Motor neuron (in vitro differentiated cells): ENCODE measurements at regions not wholly inside any gene's neighbourhood (a gene's known extent, or its start where the extent isn't known, plus 50 kb on each side); places are given as distances from the start of the nearest gene placed in this dataset.

Source experiments
- ATAC-seq, 8 experiments: fragments of 200-7000 bp; cut with Tn5 transposase; replicated peaks in 6 of 8; 2 replicates each; pipeline ENCODE4 v1.8.0; 2021; ENCODE audit warnings: mild to moderate bottlenecking in 8 of 8, moderate library complexity in 8 of 8
- H3K27ac ChIP-seq, 2 donors: fragments of 250-450 bp; sonication (Bioruptor Pico); 2 replicates each; pipeline ENCODE4 v1.9.0; 2021; ENCODE audit warnings: antibody characterized with exemption in 2 of 2, mild to moderate bottlenecking in 2 of 2, moderate library complexity in 1 of 2
- H3K4me1 ChIP-seq, 2 donors: fragments of 250-450 bp; sonication (Bioruptor Pico); replicated peaks in 1 of 2; 2 replicates each; pipeline ENCODE4 v1.6.1; 2021; ENCODE audit warnings: antibody characterized with exemption in 2 of 2, mild to moderate bottlenecking in 2 of 2, moderate library complexity in 1 of 2
- H3K4me3 ChIP-seq, 5 donors: fragments of 250-450 bp; sonication (Bioruptor Pico); 2 replicates each; pipeline ENCODE4 v1.9.0; 2021; ENCODE audit warnings: antibody characterized with exemption in 5 of 5, mild to moderate bottlenecking in 5 of 5, moderate library complexity in 4 of 5
- WGBS, 10 experiments: fragments of 450-650 bp; shearing (Covaris generic); methylation state at CpG; one replicate each; pipeline ENCODE4 v1.0.0; 2022; 5-methylcytosine and 5-hydroxymethylcytosine counted together
- in situ Hi-C, 9 experiments: fragments of 400-800 bp; cut with MboI; loops; one replicate each; pipeline ENCODE4 v1.15.0; 2021; ENCODE audit warnings: low sequenced_read_pairs in 9 of 9, low pct_unique_long_range_greater_than_20kb in 2 of 9; ENCODE audit not compliant: unreplicated experiment in 9 of 9

DNA sequence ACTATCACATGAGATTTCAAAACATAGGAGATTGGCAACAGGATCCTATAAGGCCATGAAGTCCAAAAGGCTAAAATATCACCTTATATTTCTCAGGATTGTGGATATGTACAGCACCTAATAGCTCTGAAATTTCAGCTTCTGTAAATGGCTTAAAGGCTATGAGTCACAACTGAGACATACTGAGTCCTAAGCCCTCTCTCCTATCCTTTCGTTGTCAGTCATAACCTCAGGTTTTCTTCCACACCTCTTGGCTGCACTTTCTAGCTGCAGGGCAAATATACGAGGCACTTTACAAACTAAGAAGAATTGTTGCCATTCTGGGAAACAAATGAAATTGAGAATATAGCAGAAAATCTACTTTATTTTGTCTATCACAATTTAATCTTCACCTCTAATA lies 969.9 kb upstream of the EPHA7 start:
- ATAC-seq, result no peak
- Histone ChIP-seq H3K27ac (no peak overlapping the region), H3K4me3 (no peak overlapping the region), H3K4me1 (no peaks in the 10 kb centered on the region)
- 0 to 100% (median 93%) methylated on average over 1 to 2 of the region's 2 CpGs; no CpG with 5 or more reads in 3 of the 10 experiments for WGBS, 10 experiments
- in situ Hi-C loops, result no loop called here

GRCh38 chr6:94377835-94378234 lies 958.5 kb upstream of the EPHA7 start:
- in situ Hi-C loops, result no loop called here
- no peak overlapping the region for H3K4me3 ChIP-seq
- ATAC-seq, result no peak
- H3K27ac ChIP-seq, result no peak overlapping the region
- WGBS, 10 experiments, result 0 to 100% (median 54%) methylated on average over 1 of the region's 1 CpG; no CpG with 5 or more reads in 2 of the 10 experiments
- H3K4me1 ChIP-seq, result peaks cover 0 to 4% of the 10 kb centered on the region in 2 donors

GRCh38 chr6:94376876-94377275 lies 957.5 kb upstream of the EPHA7 start:
- Histone ChIP-seq H3K4me1 (peaks cover 0 to 4% of the 10 kb centered on the region in 2 donors), H3K27ac (no peak overlapping the region), H3K4me3 (no peak overlapping the region)
- 0 to 100% (median 100%) methylated on average over 1 of the region's 1 CpG for WGBS, 10 experiments
- in situ Hi-C loops, result no loop called here
- ATAC-seq, result no peak

DNA sequence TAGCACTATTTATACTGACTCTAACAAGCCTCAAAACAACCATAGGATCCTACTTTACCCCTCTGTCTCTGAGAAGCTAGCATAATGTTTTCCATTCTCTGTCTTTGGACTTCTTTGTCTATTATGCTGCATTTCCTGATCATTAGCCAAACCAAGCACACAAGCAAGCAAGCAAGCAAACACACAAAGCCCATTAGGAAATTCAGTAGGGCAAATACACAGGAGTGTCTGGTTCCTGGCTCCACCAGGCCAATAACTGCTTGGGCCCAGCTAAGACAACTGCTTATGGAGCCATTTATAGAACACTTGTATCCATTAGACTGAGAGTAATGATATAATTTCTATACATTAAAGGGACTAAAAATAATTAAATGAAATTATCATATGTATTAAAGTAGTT lies 952.9 kb upstream of the EPHA7 start:
- in situ Hi-C loops, result no loop called here
- Histone ChIP-seq H3K27ac (no peak overlapping the region), H3K4me3 (no peak overlapping the region), H3K4me1 (no peaks in the 10 kb centered on the region)
- peak in 1 of 8 experiments; percentile 54 for ATAC-seq

DNA sequence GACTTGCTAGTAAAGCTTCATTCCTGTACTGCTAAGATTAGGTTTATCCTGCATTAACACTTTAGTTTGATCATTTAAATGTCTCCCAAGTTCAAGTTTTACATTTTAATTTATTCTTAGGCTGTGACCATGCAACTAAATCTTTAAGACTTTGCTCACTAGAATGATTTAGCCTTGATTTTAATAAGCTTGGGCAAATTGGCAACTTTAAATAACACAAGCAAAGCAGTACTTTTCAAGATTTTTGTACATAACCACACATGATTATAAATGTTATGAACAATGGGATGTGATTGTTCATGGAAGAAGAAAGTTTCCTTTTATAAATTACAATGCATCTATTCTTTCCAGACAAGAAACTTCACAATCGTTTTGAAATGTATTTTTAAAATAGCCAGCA lies 948.0 kb upstream of the EPHA7 start:
- Histone ChIP-seq H3K4me3 (no peak overlapping the region), H3K4me1 (no peaks in the 10 kb centered on the region), H3K27ac (no peak overlapping the region)
- WGBS, 10 experiments, result 0 to 80% (median 50%) methylated on average over 1 of the region's 1 CpG; no CpG with 5 or more reads in 1 of the 10 experiments
- no peak for ATAC-seq
- in situ Hi-C loops, result no loop called here

DNA sequence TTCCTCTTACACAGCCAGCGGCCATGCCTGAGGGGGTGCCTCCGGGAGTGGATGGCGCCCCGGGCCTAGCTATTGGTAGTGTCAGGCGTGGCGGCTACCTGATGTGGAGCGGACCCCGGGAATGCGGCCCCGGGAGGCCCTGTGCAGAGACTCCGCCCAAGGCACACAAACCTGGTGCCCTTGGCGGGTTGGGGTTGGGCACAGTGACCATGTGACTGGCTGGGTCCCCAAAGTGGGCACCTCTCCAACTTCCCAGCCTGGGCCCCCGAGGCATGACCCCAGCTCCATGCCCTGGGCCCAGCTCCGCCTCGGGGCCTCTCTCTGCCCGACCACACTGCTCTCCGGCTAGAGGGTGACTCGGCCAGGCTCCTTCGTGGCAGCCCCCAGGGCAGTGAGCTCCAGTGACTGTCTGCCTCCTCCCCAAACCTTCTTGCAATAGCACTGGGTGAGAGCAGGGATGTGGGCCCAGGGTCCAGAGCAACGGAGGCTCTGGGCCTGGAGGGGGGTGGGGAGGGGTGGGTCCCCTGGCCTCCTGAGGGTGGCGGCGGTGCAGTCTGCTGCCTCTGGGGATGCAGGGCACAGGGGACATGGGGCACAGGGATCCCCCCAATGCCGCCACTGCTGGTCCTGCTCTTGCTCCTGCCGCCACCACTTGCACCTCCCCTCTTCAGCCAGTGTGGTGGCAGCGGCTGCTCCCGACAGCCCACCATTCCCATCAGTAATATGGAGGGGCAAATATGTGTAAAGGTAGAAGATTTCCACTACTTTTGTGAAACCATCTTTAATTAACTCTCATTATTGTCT lies 942.9 kb upstream of the EPHA7 start:
- Histone ChIP-seq H3K27ac (no peak overlapping the region), H3K4me3 (no peak overlapping the region), H3K4me1 (no peaks in the 10 kb centered on the region)
- no peak for ATAC-seq
- WGBS, 10 experiments, result 34 to 100% (median 87%) methylated on average over 1 to 12 of the region's 26 CpGs; no CpG with 5 or more reads in 5 of the 10 experiments
- in situ Hi-C loops, result no loop called here

GRCh38 chr6:94361304-94362060 lies 942.1 kb upstream of the EPHA7 start:
- no peak overlapping the region for H3K4me3 ChIP-seq
- in situ Hi-C loops, result no loop called here
- no peak overlapping the region for H3K27ac ChIP-seq
- WGBS, 10 experiments, result 96 to 100% methylated on average over 1 to 4 of the region's 10 CpGs; no CpG with 5 or more reads in 8 of the 10 experiments
- no peaks in the 10 kb centered on the region for H3K4me1 ChIP-seq
- no peak for ATAC-seq

DNA sequence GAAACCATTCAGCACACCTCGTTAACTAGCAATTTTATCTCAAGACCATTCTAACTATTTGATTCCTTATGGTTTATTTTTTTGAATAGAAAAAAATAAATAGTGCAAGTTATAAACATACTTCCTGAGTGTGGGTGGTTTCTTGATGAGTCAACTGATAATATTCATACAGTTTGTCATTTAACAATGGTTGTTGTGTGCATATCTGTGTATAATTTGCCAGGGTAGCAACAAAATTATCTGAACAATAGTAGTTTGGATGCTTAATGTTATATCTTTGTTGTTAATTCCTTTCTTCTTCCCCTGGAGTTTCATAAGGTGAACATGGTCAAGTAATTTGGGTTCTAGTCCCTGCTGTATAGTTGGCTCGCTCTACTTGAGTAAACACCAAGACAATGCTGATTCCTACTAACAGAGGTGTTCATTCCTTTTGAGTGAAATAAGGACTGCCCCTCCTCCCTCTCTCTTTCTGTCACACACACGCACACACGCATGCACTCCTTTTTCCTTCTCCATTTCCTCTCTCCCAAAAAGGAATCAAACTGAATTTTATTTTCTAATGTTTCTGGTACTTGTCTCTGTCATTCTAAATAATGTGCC lies 938.1 kb upstream of the EPHA7 start:
- WGBS, 10 experiments, result 28 to 100% (median 72%) methylated on average over 2 to 4 of the region's 4 CpGs
- Histone ChIP-seq H3K4me1 (no peaks in the 10 kb centered on the region), H3K27ac (no peak overlapping the region), H3K4me3 (no peak overlapping the region)
- in situ Hi-C loops, result no loop called here
- ATAC-seq, result no peak

DNA sequence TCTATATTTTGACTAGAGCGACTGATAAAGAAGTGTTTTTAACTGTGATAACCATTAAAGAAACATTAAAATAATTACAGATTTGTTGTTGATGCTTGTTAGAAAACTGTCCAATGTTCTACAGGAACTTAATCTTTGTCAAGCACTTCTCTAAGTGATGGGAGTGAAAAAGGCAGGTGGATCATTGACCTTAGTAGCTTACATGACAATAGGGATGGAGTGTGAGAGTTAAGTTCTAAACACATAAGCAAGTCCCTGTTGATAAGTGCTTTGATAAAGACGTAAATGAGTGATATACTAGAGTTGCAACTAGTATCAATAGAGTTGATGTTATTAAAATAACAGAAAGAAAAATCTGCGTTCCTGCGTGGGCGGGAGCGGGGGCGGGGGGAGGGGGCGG lies 931.5 kb upstream of the EPHA7 start:
- no peak overlapping the region for H3K4me3 ChIP-seq
- no peak for ATAC-seq
- no peaks in the 10 kb centered on the region for H3K4me1 ChIP-seq

GRCh38 chr6:94349227-94349626 lies 929.9 kb upstream of the EPHA7 start:
- H3K27ac ChIP-seq, result no peak overlapping the region
- no peaks in the 10 kb centered on the region for H3K4me1 ChIP-seq
- in situ Hi-C loops, result no loop called here
- no peak overlapping the region for H3K4me3 ChIP-seq
- 27 to 100% (median 67%) methylated on average over 1 of the region's 1 CpG; no CpG with 5 or more reads in 3 of the 10 experiments for WGBS, 10 experiments
- ATAC-seq, result no peak

More for the DNA sequence above, 931.5 kb upstream of the EPHA7 start:
- in situ Hi-C loops, result no loop called here
- WGBS, 10 experiments, result 13 to 100% (median 60%) methylated on average over 1 to 2 of the region's 8 CpGs
- H3K27ac ChIP-seq, result no peak overlapping the region

DNA sequence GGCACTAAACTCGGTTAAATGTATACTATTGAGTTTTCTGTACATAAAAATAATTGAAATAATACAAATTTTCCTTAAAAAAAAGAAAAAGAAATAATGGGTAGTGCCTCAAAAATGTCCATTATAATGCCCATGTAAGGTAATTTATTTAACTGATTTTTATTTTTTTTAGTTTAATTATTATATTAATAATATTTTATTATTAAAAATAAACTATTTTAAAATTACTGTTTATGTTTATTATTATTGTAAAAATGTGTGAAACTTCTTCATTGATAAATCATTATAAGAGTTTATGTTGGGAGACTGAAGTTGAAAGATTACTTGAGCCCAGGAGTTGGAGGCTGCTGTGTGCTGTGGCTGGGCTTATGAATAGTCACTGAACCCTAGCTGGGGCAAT lies 925.5 kb upstream of the EPHA7 start:
- no peak overlapping the region for H3K27ac ChIP-seq
- WGBS, 10 experiments, result 0 to 100% (median 88%) methylated on average over 1 of the region's 1 CpG; no CpG with 5 or more reads in 1 of the 10 experiments
- no peak overlapping the region for H3K4me3 ChIP-seq
- no peaks in the 10 kb centered on the region for H3K4me1 ChIP-seq
- ATAC-seq, result no peak
- in situ Hi-C loops, result no loop called here

DNA sequence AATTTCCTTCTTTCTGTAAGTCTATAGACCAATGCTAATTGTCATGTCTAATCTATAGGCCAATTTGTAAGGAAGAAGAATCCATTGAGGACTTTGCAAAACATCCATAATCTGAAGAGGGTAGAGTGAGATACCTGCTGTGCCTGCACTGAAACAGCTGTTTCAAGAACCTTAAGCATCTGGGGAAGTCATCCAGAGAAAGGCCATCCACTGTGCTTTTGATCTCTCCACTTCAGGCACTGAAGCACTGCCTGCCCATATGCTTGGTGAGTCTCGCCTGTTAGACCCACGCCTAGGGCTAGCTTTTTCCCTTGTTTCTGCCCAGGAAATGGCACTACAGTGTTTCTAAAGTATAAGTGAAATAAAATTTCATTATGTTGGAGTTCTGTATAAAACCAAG lies 921.8 kb upstream of the EPHA7 start:
- WGBS, 10 experiments, result 0 to 83% (median 12%) methylated on average over 1 to 2 of the region's 2 CpGs; no CpG with 5 or more reads in 2 of the 10 experiments

DNA sequence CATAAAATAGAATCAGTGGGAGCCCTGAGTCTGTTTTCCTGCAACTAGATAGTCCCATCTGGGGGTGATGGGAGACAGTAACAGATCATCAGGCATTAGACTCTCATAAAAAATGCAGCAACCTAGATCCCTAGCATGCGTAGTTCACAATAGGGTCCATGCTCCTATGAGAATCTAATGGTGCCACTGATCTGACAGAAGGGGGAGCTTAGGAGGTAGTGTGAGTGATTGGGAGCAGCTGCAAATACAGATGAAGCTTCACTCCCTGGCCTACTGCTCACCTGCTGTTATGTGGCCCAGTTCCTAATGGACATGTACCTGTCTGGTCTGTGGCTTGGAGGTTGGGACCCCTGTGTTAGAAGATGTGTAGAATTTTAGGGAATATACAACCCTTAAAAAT lies 904.5 kb upstream of the EPHA7 start:
- 80 to 100% (median 100%) methylated on average over 1 of the region's 1 CpG; no CpG with 5 or more reads in 7 of the 10 experiments for WGBS, 10 experiments
- Histone ChIP-seq H3K4me1 (no peaks in the 10 kb centered on the region), H3K4me3 (no peak overlapping the region), H3K27ac (no peak overlapping the region)
- in situ Hi-C loops, result no loop called here
- peak in 1 of 8 experiments; percentile 52 for ATAC-seq

More for the DNA sequence above, 921.8 kb upstream of the EPHA7 start:
- Histone ChIP-seq H3K4me1 (no peaks in the 10 kb centered on the region), H3K27ac (no peak overlapping the region), H3K4me3 (no peak overlapping the region)
- ATAC-seq, result no peak
- in situ Hi-C loops, result no loop called here
